ENCODE measurements at regions not wholly inside any gene's neighbourhood (a gene's known extent, or its start where the extent isn't known, plus 50 kb on each side); places are given as distances from the start of the nearest gene placed in this dataset.

GRCh38 chr14:76936483-76936882, 92.0 kb downstream of the IRF2BPL start:
- Mint-ChIP-seq H3K4me1 (peaks cover 10% of the 10 kb centered on the region in 2 donors), H3K27me3 (ENCODE audit: low read depth in 2 of 2) (peaks cover 0 to 2% of the 10 kb centered on the region in 2 donors), H3K36me3 (no peaks in the 10 kb centered on the region), H3K4me3 (no peak overlapping the region), H3K27ac (no peak overlapping the region), H3K9me3 (no peaks in the 10 kb centered on the region)
- Histone ChIP-seq H3K4me3 (ENCODE audit: low read length) (no peak overlapping the region), H3K4me1 (ENCODE audit: control insufficient read depth, insufficient read depth, low read length) (no peaks in the 10 kb centered on the region), H3K27ac (ENCODE audit: low read length) (no peak overlapping the region), H3K36me3 (ENCODE audit: control insufficient read depth, insufficient read depth, low read length) (no peaks in the 10 kb centered on the region), H3K27me3 (ENCODE audit: control insufficient read depth, insufficient read depth, low read length) (no peaks in the 10 kb centered on the region), H3K9me3 (ENCODE audit: control insufficient read depth, insufficient read depth, low read length) (no peaks in the 10 kb centered on the region)
- TF ChIP-seq CTCF (IDR thresholded peaks at IDR 0.05) = no peak
- DNase-seq (no peak), ATAC-seq (no peak)
- WGBS (ENCODE audit: insufficient coverage) = 94% methylated on average over 7 of the region's 7 CpGs
- intact Hi-C loops (cut with micrococcal nuclease) = no loop called here

GRCh38 chr14:76933515-76933914, 95.0 kb downstream of the IRF2BPL start:
- Mint-ChIP-seq H3K36me3 (no peaks in the 10 kb centered on the region), H3K4me3 (no peak overlapping the region), H3K4me1 (peaks cover 35 to 40% of the 10 kb centered on the region in 2 donors), H3K27ac (no peak overlapping the region), H3K27me3 (ENCODE audit: low read depth in 2 of 2) (no peaks in the 10 kb centered on the region), H3K9me3 (no peaks in the 10 kb centered on the region)
- intact Hi-C loops (cut with micrococcal nuclease) = no loop called here
- H3K27me3 ChIP-seq (ENCODE audit: control insufficient read depth, insufficient read depth, low read length) = no peaks in the 10 kb centered on the region
- H3K36me3 ChIP-seq (ENCODE audit: control insufficient read depth, insufficient read depth, low read length) = no peaks in the 10 kb centered on the region
- no peak for DNase-seq
- no peak overlapping the region for H3K4me3 ChIP-seq (ENCODE audit: low read length)
- 78% methylated on average over 5 of the region's 5 CpGs for WGBS (ENCODE audit: insufficient coverage)
- no peak for ATAC-seq
- H3K4me1 ChIP-seq (ENCODE audit: control insufficient read depth, insufficient read depth, low read length) = peaks cover 26% of the 10 kb centered on the region
- no peak overlapping the region for H3K27ac ChIP-seq (ENCODE audit: low read length)
- no peak for TF ChIP-seq CTCF (IDR thresholded peaks at IDR 0.05)
- H3K9me3 ChIP-seq (ENCODE audit: control insufficient read depth, insufficient read depth, low read length) = no peaks in the 10 kb centered on the region

GRCh38 chr14:76931631-76932402, 96.7 kb downstream of the IRF2BPL start:
- no peaks in the 10 kb centered on the region for H3K27me3 ChIP-seq (ENCODE audit: control insufficient read depth, insufficient read depth, low read length)
- no peak for ATAC-seq
- H3K36me3 Mint-ChIP-seq = no peaks in the 10 kb centered on the region
- H3K36me3 ChIP-seq (ENCODE audit: control insufficient read depth, insufficient read depth, low read length) = no peaks in the 10 kb centered on the region
- H3K4me3 Mint-ChIP-seq = peak overlapping the region; percentile 61
- no peak for TF ChIP-seq CTCF (IDR thresholded peaks at IDR 0.05)
- 93% methylated on average over 8 of the region's 9 CpGs for WGBS (ENCODE audit: insufficient coverage)
- no peak overlapping the region for H3K27ac ChIP-seq (ENCODE audit: low read length)
- H3K4me3 ChIP-seq (ENCODE audit: low read length) = no peak overlapping the region
- H3K27ac Mint-ChIP-seq = peak overlapping the region; percentile 49 to 83
- no peaks in the 10 kb centered on the region for H3K27me3 Mint-ChIP-seq (ENCODE audit: low read depth in 2 of 2)
- no peak for DNase-seq
- H3K9me3 Mint-ChIP-seq = no peaks in the 10 kb centered on the region
- H3K9me3 ChIP-seq (ENCODE audit: control insufficient read depth, insufficient read depth, low read length) = no peaks in the 10 kb centered on the region
- H3K4me1 ChIP-seq (ENCODE audit: control insufficient read depth, insufficient read depth, low read length) = peaks cover 43% of the 10 kb centered on the region
- intact Hi-C loops (cut with micrococcal nuclease) = loop anchor here (2.0 kb wide), 1 partner anchor 25 kb away; no protein-coding TSS in a partner anchor
- H3K4me1 Mint-ChIP-seq = peaks cover 45 to 54% of the 10 kb centered on the region in 2 donors
